ENCODE measurements at regions not wholly inside any gene's neighbourhood (a gene's known extent, or its start where the extent isn't known, plus 50 kb on each side); places are given as distances from the start of the nearest gene placed in this dataset.

DNA sequence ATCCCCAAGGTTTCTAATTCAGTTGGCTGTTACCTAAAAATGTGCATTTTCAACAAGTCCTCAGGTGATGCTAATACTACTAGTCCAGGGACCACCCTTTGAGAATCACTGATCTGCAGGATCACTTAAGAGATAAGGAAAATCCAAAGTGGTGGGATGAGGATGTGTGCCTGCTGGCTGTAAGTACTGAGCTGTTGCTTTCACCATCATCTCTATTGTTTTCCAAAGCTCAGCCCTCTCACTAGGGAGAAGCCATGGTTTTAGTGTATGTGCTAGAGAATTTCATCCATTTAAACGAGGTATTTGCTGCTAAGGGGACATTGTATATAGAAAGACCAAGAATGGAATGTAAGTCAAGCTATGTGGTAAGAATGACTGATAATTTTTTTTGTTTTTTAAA is 202.3 kb downstream of the KIF21A start:
- ATAC-seq, result no peak
- intact Hi-C loops (cut with micrococcal nuclease), result no loop called here
- no peak for DNase-seq

DNA sequence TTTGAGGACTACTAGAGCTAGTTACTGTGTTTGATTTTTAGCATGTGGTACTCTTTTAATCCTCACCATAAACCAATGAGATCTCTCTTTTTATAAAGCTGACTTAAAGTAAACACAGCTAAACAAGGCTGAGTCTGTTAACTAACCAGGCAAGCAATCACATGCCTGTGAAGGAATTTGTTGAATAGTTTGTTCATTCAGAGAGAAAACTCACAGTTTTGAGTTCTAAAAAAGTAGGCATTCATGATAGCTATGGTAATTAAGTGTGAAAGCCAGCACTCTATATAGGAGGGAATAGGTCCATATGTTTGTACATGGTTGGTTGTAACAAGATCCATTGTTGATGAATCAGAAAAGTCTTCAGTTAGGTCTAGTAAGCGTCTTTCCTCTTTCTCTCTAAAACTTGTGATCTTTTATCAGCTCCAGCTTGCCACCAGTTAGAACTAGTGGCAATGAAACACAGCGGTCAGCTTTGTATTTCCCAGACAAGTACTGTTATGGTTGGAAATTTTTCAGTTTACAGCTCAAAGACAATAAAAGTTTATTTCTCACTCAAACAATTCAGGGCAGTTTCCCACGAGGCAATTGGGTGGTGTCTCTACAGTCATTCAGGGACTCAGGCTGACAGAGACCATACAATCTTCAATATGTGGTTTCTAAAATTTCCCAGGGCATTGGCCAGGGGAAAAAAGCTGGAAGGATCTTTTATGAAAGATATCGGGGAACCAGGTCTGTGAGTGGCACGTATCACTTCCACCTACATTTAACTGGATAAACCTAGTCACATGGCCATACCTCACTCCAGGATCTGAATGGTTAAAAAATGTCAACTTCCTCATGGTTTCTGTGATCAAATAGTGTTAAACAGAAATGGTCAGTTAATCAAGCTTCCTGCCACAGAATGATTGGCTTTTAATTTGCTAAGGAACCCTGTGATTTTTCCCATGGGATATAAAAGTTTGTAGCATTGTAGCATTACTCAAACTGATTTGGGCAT is 203.1 kb downstream of the KIF21A start:
- ATAC-seq (no peak), DNase-seq (no peak)
- intact Hi-C loops (cut with micrococcal nuclease), result no loop called here

DNA sequence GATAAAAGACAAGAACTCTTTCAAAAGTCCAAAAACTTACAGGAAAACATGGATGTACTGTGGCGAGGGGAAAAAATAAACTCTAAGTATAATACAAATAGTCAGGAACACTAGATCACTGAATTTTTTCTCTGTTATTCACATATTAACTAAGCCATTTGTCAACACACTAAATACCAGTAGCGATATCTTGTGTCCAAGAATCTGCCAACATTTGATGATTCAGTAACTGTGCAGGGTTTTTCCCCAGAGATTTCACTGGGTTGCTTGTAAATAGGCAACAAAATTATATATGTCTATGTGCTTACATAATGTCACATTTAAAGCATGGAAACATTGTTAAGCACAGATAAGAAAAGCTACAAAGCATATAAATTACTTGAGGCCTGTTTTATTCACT is 205.9 kb downstream of the KIF21A start:
- intact Hi-C loops (cut with micrococcal nuclease), result no loop called here
- no peak for ATAC-seq

DNA sequence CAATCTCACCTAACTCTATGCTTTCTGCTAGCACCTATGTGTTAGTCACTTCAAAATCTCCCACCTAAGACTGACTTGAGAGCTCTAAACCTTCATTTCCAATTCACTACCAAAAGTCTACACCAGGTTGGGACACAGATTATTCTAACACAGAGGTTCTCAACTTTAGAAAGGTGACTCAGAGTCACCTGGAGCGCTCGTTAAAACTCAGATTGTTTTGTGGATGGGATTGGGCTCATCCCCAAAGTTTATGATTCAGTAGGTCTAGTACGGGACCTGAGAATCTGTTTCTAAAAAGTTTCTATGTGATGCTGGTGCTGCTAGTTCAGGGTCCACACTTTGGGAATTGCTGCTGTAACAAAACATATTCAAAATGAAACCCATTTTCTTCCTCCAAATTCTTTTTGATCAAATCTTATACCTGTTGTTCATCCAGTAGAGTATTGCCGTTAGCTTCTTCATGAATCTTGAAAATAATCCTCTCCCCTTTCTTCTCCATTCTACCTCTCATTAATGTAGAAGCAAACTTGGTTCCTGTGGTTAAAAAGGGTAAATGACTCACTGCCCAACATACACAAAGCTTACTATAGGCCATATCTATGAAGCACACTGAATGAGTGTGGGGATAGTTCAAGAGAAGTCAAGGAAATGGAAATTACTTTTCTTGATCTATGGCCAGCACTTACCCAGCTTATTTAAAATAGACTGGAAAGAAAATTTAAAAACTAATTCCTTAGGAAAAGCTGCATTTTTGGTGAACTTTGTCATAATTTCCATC is 206.7 kb downstream of the KIF21A start:
- intact Hi-C loops (cut with micrococcal nuclease), result no loop called here
- ATAC-seq (no peak), DNase-seq (no peak)

More for the DNA sequence above, 205.9 kb downstream of the KIF21A start:
- DNase-seq, result no peak

DNA sequence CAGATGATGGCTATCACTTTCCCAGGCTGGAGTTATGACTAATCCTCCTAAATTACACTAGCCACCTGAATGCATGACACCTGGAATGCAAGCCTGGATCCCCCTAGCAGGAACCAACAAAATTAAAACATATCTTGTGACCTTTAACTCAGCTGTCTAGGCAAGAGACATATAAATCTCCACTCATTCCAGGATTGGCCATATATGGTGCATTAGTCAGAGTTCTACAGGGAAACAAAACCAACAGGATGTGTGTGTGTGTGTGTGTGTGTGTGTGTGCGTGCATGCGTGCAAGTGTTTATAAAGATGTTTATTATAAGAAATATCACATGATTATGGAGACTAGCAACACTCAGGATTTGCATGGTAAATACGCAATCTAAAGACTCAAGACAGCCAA is 212.8 kb downstream of the KIF21A start:
- intact Hi-C loops (cut with micrococcal nuclease), result no loop called here
- ATAC-seq, result no peak

DNA sequence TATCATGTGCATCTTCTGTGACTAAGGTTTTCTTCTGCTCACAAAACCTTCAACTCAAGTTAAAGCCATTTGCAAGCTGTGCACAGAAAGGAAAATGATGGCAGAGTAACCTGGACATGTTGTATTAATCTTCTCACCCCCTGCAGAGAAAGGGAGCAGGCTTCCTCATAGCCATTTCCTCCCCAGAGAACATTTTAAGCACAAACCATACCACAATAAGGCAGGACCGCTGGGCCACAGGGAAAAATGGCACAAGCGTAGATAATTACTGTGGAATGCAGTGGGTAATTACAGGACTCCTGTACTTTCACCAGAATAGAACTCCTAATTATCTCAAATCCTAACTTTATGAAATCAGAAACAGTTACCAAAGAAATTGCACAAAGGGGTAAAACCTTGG is 215.7 kb downstream of the KIF21A start:
- ATAC-seq (no peak), DNase-seq (no peak)
- intact Hi-C loops (cut with micrococcal nuclease), result no loop called here

More for the DNA sequence above, 212.8 kb downstream of the KIF21A start:
- no peak for DNase-seq

DNA sequence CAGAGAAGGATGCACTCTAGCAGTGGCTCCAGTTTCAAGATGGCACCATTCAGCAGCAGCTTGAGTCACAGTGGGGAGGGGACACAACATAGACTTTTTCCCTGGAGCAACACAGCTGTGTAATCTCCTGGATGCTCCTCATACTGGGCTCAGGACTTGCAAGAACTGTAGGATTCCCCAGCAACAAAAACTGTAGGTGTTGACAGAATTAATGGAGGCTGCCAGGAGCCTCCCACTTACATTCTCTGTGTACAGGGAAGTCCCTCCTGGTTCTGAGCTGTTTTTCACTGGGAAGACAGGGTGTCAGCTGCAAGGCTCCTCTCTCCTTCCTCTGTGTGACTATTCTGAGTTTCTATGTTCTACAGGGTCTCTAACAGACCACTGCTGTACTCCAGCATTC is 217.9 kb downstream of the KIF21A start:
- DNase-seq, result no peak
- no peak for ATAC-seq
- intact Hi-C loops (cut with micrococcal nuclease), result no loop called here

DNA sequence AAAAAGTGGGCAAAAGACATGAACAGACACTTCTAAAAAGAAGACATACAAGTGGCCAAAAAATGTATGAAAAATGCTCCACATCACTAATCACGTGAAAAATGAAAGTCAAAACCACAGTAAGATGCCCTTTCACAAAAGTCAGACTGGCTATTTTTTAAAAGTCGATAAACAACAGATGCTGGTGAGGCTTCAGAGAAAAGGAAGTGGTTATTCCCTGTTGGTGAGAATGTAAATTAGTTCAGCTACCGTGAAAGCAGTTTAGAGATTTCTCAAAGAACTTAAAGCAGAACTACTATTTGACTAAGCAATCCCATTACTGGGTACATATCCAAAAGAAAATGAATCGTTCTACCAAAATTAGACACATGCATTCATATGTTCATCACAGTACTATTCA is 237.0 kb downstream of the KIF21A start:
- intact Hi-C loops (cut with micrococcal nuclease), result no loop called here
- ATAC-seq, result no peak
- no peak for DNase-seq

DNA sequence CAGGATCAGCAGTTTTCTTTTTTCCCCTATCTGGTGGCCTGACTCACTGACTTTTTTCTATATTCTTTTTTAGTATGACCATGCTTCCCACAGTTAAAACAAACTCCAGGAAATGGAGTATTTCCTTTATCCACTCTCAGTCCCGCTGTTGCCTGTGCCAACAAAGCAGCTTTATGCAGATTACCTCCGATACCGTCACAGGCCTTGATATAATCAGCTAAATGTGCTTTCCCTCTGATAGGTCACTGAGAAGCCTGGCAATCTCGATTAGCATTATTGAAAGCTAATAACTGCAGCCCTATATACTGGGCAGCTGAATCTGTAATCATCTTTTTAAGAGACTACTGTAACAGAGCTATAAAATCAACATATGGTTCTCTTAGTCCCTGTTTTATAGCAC is 243.6 kb downstream of the KIF21A start:
- DNase-seq, result no peak
- ATAC-seq, result no peak

DNA sequence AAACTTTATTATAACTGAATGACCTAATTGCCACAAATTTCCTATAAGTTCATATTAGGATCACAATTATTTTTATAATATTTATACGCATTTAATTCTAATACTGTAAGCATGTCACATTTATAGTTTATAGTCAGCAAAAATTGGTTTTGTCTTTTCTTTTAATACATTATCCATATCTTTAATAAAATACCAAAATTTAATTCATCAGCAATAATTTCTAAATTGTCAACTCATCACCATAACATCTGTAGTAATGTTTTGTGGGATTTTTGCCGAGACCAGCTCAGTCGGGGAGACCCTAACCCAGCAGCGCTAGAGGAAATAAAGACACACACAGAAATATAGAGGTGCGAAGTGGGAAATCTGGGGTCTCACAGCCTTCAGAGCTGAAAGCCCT is 254.2 kb downstream of the KIF21A start:
- intact Hi-C loops (cut with micrococcal nuclease), result no loop called here
- ATAC-seq, result no peak
- DNase-seq, result no peak

More for the DNA sequence above, 243.6 kb downstream of the KIF21A start:
- intact Hi-C loops (cut with micrococcal nuclease), result no loop called here

DNA sequence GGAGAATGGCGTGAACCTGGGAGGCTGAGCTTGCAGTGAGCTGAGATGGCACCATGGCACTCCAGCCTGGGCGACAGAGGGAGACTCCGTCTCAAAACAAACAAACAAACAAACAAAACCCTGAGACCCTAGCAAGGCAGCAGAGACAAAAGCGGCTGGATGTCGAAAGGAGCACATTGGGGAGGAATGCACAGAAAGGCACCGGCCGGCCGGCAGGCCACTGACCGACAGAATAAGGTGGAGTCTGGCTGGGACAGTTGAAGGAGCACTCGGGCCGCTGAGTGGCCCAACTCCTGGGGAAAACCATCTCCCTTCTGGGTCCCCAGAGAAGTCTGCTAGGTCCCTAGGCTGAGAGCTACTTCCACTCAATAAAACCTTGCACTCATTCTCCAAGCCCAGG is 256.2 kb downstream of the KIF21A start:
- no peak for DNase-seq
- ATAC-seq, result no peak
- intact Hi-C loops (cut with micrococcal nuclease), result no loop called here

DNA sequence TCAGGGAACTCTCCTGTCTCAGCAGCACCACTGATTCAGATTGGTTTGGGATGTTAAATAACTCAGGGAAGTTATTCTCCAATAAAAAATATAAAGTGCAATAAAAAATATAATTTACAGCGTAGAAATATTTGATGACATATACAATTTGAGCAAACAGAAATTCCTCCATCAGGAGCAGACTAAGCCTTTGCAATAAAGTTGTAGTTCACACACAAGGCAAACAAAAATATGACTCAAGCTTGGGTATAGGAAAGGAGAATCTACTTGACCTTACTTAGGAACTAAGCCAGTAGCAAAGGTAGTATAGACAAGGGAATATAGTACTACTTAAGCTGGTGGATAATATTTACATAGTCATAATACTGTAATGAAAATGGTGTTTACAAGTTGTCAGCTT is 264.1 kb downstream of the KIF21A start:
- no peak for ATAC-seq
- intact Hi-C loops (cut with micrococcal nuclease), result no loop called here
- DNase-seq, result no peak

DNA sequence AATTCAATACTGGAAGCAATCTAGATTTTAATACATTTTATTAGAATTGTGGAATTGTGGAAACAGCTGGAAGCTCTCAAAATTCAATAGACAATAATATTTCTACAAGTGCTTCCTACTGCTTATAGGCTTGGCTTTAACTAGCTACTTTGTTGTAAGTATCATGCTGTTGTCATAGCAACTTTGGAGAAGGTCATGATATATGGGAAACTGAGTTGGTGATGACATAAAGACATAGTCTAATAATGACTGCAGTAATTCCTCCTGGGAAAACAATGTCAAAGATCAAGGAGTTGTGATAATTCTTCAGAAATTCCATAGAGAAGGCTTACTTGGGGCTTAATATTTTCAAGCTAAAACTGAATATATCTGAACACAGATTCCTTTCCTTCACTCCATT is 266.6 kb downstream of the KIF21A start:
- ATAC-seq (no peak), DNase-seq (no peak)
- intact Hi-C loops (cut with micrococcal nuclease), result no loop called here

DNA sequence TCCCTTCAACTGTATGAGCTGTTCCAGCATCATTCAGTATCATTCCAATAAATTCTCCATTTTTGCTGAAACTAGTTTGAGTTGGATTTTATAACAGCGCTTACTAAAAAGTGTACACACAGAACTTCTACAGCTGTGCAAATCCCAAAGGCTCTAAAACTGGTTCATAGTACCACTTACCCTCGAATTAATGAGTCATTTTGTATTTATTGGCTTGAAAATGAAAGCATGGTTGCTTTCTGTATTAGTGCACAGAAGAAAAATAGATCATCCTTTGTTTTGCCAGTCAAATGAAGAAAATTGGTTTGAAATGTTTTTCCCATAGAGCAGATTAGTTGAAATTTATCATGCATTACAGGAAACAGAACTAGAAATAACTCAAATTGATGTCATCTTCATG is 268.3 kb upstream of the CPNE8 start:
- DNase-seq, result no peak
- no peak for ATAC-seq
- intact Hi-C loops (cut with micrococcal nuclease), result no loop called here

DNA sequence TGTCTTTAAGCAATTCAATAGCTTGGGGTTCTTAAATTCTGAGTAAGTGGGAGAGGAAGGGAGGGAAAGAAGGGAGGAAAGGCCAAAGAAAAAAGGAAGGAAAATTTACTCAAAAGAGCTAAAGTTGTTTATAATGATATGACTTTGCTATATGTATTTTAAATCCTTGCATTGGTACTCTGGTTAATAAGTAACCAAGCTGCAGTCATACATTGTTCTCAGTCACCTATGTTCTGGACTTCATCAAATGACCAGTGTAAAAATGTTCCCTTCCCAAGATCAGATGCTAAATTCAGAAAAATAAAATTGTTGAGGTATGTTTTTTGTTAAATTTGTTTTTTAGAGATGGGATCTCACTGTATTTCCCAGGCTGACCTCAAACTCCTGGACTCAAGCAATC is 259.9 kb upstream of the CPNE8 start:
- ATAC-seq (no peak), DNase-seq (no peak)
- intact Hi-C loops (cut with micrococcal nuclease), result no loop called here

DNA sequence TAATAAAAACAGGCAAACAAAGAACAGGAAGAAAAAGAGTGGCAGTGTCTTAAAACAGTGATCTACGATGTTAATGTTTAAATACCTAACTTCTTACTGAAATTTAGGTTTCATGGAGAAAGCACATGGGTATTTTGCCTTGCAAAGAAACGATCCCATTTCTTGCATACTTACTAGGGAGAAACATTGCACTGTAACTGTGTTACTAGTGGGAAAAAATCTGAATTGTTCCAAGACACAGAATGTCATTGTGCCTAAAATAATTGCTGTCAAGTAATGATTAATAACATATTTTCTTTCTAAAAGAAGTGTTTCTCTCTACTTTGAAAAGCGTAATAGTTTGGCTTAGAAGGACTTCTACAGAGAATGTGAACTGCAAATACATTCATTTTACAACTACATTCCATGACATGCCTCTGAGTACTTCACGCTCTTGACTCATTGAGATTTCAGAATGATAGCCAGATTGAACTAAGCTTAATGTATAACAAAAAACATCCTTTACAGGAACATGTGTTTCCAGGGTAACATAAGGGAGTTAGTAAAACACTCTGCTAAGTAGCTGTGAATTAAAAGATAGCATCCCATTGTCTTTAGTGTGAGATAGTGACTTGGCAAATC is 256.2 kb upstream of the CPNE8 start:
- intact Hi-C loops (cut with micrococcal nuclease), result no loop called here
- DNase-seq, result no peak
- ATAC-seq, result no peak

DNA sequence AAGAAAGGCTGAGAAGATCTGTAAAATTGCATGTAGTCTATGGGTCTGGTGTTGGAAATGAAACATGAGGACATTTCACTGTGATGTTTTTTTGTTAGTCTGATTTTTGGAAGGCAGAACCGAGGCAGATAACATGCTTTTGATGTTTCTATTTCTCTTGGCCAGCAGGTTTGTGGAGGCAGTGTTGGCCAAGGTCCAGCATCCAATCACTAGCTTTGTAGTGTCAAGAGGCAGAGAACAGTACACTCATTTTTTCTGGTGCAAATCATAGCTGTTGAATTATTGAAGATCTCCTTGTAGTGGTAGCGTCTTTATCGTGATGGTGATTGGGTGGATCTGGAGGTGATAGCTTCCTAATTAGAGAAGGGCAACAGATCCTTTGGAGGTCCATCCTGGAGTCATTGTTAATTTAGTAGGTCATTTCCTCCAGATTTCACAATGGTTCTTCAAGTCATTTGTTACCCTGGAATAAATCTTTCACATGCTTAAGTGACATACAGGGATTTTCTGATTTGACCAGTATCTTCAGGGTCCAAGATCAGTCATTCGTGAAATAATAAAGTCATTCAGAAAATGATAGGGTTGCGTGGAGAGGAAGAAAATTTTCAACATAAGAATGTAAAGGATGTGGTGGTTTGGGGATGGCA is 252.4 kb upstream of the CPNE8 start:
- ATAC-seq (no peak), DNase-seq (peak; percentile 32)

DNA sequence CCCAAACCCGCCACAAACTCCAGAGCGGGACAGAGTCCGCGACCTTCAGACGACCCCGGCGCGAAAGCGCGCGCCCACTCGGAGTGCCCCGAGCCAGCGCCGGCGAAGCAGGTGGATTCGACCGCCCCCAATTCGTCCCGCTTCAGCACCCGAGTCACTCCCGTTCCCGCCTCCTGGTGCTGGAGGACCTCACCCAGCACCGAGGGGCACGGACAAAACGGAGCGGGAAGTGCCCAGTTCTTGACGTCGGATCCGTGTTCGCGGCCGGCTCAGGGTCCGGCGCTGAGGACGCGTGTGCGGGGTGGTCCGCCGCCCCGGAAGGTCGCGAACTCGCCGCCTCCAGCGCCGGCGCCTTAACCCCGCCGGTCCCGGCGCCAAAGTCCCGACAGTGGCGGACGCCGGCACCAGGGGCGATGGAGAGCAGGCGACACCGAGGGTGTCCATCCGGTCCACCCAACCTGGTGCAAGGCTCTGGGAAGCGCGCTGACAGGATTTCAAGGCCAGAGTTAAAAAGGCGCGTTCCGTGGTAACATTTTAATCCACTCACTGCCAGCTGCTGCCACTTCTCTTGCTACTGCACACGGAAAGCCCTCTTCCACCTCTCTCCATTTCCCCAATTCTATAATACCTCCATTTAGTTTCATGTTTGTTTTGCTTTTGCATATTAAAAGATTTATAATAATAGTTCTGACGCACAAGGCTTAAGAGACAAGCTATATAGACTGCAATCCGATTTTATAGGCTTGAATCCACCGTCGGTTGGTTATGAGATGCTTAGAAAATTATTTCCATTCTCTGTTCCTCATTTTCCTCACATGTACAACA is 240.0 kb upstream of the CPNE8 start:
- peak; percentile 97 for ATAC-seq
- peak; percentile 80 for DNase-seq
- intact Hi-C loops (cut with micrococcal nuclease), result no loop called here

More for the DNA sequence above, 252.4 kb upstream of the CPNE8 start:
- intact Hi-C loops (cut with micrococcal nuclease), result no loop called here

DNA sequence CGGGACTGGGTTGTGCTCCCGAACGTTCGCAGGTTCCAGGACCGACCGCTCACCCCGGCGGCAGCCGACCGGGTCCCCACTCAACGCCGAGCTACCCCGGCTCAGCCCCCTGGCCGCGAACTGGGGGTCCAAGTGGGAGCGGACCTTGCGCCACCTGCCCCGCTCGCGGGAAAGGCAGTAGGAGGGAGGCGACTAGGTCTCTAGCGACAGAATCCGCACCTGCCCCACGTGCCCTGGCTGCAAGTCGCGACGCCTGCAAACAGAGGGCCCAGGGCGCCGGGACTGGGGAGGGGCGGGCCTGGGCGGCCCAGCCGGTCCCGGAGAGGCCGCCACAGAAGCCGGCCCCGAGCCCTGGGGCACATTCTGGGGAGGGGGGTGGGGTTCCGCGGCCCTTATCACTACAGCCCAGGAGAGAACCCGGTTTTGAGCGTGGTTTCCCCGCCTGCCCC is 239.2 kb upstream of the CPNE8 start:
- ATAC-seq, result peak; percentile 46
- intact Hi-C loops (cut with micrococcal nuclease), result no loop called here
- no peak for DNase-seq
